HEK293T (cell line): ENCODE measurements at regions not wholly inside any gene's neighbourhood (a gene's known extent, or its start where the extent isn't known, plus 50 kb on each side); places are given as distances from the start of the nearest gene placed in this dataset.

Experiments
- ARNT ChIP-seq: fragments of 450-650 bp; IDR thresholded peaks from 2 replicates; pipeline ENCODE4 v1.6.1; 2017; ENCODE audit warnings: mild to moderate bottlenecking
- BHLHE40 ChIP-seq: fragments of 450-650 bp; IDR thresholded peaks from 2 replicates; pipeline ENCODE4 v1.6.1; 2016; ENCODE audit warnings: mild to moderate bottlenecking, moderate library complexity, borderline replicate concordance
- CTBP1 ChIP-seq: fragments of 450-650 bp; IDR thresholded peaks from 2 replicates; pipeline ENCODE4 v1.6.1; 2016; ENCODE audit warnings: borderline replicate concordance
- ELF4 ChIP-seq: fragments of 450-650 bp; IDR thresholded peaks from 2 replicates; pipeline ENCODE4 v1.6.1; 2017; ENCODE audit warnings: antibody characterized with exemption
- FOXA1 ChIP-seq: fragments of 450-650 bp; IDR thresholded peaks from 2 replicates; pipeline ENCODE4 v1.6.1; 2016; ENCODE audit warnings: mild to moderate bottlenecking
- FOXK2 ChIP-seq: fragments of 450-650 bp; IDR thresholded peaks from 2 replicates; pipeline ENCODE4 v1.6.1; 2016; ENCODE audit warnings: mild to moderate bottlenecking
- FOXM1 ChIP-seq: fragments of 450-650 bp; IDR thresholded peaks from 2 replicates; pipeline ENCODE4 v1.6.1; 2017; ENCODE audit warnings: mild to moderate bottlenecking, borderline replicate concordance
- HDGF ChIP-seq: fragments of 450-650 bp; IDR thresholded peaks from 2 replicates; pipeline ENCODE4 v1.6.1; 2017; ENCODE audit warnings: antibody characterized with exemption, borderline replicate concordance
- L3MBTL2 ChIP-seq: fragments of 450-650 bp; conservative IDR thresholded peaks from 2 replicates; pipeline ENCODE4 v1.6.1; 2016; ENCODE audit warnings: mild to moderate bottlenecking
- PKNOX1 ChIP-seq: fragments of 450-650 bp; IDR thresholded peaks from 2 replicates; pipeline ENCODE4 v1.6.1; 2016
- SP1 ChIP-seq: fragments of 450-650 bp; IDR thresholded peaks from 2 replicates; pipeline ENCODE4 v1.6.1; 2017
- SUZ12 ChIP-seq: fragments of 450-650 bp; IDR thresholded peaks from 2 replicates; pipeline ENCODE4 v1.6.1; 2016; ENCODE audit warnings: mild to moderate bottlenecking
- TARDBP ChIP-seq: fragments of 450-650 bp; IDR thresholded peaks from 2 replicates; pipeline ENCODE4 v1.6.1; 2016
- ZNF384 ChIP-seq: fragments of 450-650 bp; IDR thresholded peaks from 2 replicates; pipeline ENCODE4 v1.6.1; 2016

GRCh38 chr6:33936886-33937285, 133.1 kb upstream of the MLN start:
- TF ChIP-seq FOXA1 (no peak), BHLHE40 (no peak), ELF4 (no peak), HDGF (no peak), CTBP1 (no peak), FOXM1 (no peak), ZNF384 (no peak), PKNOX1 (no peak), SP1 (no peak), SUZ12 (no peak), L3MBTL2 (no peak), ARNT (no peak), TARDBP (no peak), FOXK2 (no peak)
